Liver (tissue), 7 donors: ENCODE measurements at regions not wholly inside any gene's neighbourhood (a gene's known extent, or its start where the extent isn't known, plus 50 kb on each side); places are given as distances from the start of the nearest gene placed in this dataset.

Experiments used
- DNase-seq: peaks from one replicate; pipeline ENCODE4 v3.0.0-alpha.2; 2017; ENCODE audit warnings: low spot score
- H3K27ac ChIP-seq, 2 donors: one replicate each; pipeline ENCODE4 v1.7.0; 2013; ENCODE audit warnings: inconsistent platforms in 2 of 2, low read length in 2 of 2, control low read depth in 1 of 2, low read depth in 1 of 2, mild to moderate bottlenecking in 1 of 2
- H3K27me3 ChIP-seq, 4 donors: one replicate each; pipeline versions ENCODE4 v1.6.1 to v1.7.0; 2013; ENCODE audit warnings: low read length in 3 of 4, inconsistent platforms in 1 of 4, mild to moderate bottlenecking in 1 of 4, moderate library complexity in 1 of 4; ENCODE audit not compliant: control insufficient read depth in 4 of 4, insufficient read depth in 4 of 4
- H3K36me3 ChIP-seq, 4 donors: one replicate each; pipeline versions ENCODE4 v1.6.1 to v1.7.0; 2013; ENCODE audit warnings: low read length in 3 of 4, mild to moderate bottlenecking in 3 of 4, low read depth in 1 of 4, moderate library complexity in 1 of 4; ENCODE audit not compliant: control insufficient read depth in 4 of 4, insufficient read depth in 3 of 4
- H3K4me1 ChIP-seq, 4 donors: one replicate each; pipeline versions ENCODE4 v1.6.1 to v1.7.0; 2013; ENCODE audit warnings: low read length in 3 of 4, mild to moderate bottlenecking in 3 of 4, moderate library complexity in 1 of 4; ENCODE audit not compliant: control insufficient read depth in 4 of 4, insufficient read depth in 4 of 4
- H3K4me3 ChIP-seq, 3 donors: one replicate each; pipeline versions ENCODE4 v1.6.1 to v1.7.0; 2013; ENCODE audit warnings: low read length in 3 of 3, control low read depth in 1 of 3, low read depth in 1 of 3, mild to moderate bottlenecking in 1 of 3
- H3K9ac ChIP-seq, 2 donors: one replicate each; pipeline ENCODE4 v1.7.0; 2013; ENCODE audit warnings: low read length in 2 of 2, mild to moderate bottlenecking in 2 of 2, moderate library complexity in 2 of 2, control low read depth in 1 of 2, low read depth in 1 of 2
- H3K9me3 ChIP-seq, 4 donors: one replicate each; pipeline versions ENCODE4 v1.6.1 to v1.7.0; 2013; ENCODE audit warnings: low read length in 3 of 4; ENCODE audit not compliant: control insufficient read depth in 4 of 4
- EGR1 ChIP-seq, 2 donors: IDR thresholded peaks; 2 replicates each; pipeline ENCODE4 v1.6.1; 2016 to 2018; ENCODE audit warnings: antibody characterized with exemption in 2 of 2, low read depth in 2 of 2
- FOXA1 ChIP-seq: IDR thresholded peaks from 2 replicates; pipeline ENCODE4 v1.6.1; 2016; ENCODE audit warnings: antibody characterized with exemption
- FOXA2 ChIP-seq: IDR thresholded peaks from 2 replicates; pipeline ENCODE4 v1.6.1; 2016; ENCODE audit warnings: antibody characterized with exemption
- GABPA ChIP-seq, 2 donors: IDR thresholded peaks in 1 of 2; conservative IDR thresholded peaks in 1 of 2; 2 replicates each; pipeline ENCODE4 v1.6.1; 2016; ENCODE audit warnings: antibody characterized with exemption in 2 of 2, mild to moderate bottlenecking in 1 of 2, moderate library complexity in 1 of 2
- HNF4A ChIP-seq, 2 donors: conservative IDR thresholded peaks; 2 replicates each; pipeline ENCODE4 v1.6.1; 2016; ENCODE audit warnings: antibody characterized with exemption in 2 of 2, mild to moderate bottlenecking in 2 of 2
- HNF4G ChIP-seq: IDR thresholded peaks from 2 replicates; pipeline ENCODE4 v1.6.1; 2016; ENCODE audit warnings: antibody characterized with exemption
- NR2F2 ChIP-seq: IDR thresholded peaks from 2 replicates; pipeline ENCODE4 v1.6.1; 2016; ENCODE audit warnings: antibody characterized with exemption
- RAD21 ChIP-seq, 2 donors: IDR thresholded peaks; 2 replicates each; pipeline ENCODE4 v1.6.1; 2016; ENCODE audit warnings: antibody characterized with exemption in 2 of 2, mild to moderate bottlenecking in 2 of 2
- REST ChIP-seq: IDR thresholded peaks from 2 replicates; pipeline ENCODE4 v1.6.1; 2016; ENCODE audit warnings: antibody characterized with exemption, mild to moderate bottlenecking
- SP1 ChIP-seq: IDR thresholded peaks from 2 replicates; pipeline ENCODE4 v1.6.1; 2018; ENCODE audit warnings: antibody characterized with exemption, mild to moderate bottlenecking
- TAF1 ChIP-seq: conservative IDR thresholded peaks from 2 replicates; pipeline ENCODE4 v1.6.1; 2016; ENCODE audit warnings: antibody characterized with exemption, mild to moderate bottlenecking
- YY1 ChIP-seq: IDR thresholded peaks from 2 replicates; pipeline ENCODE4 v1.6.1; 2016; ENCODE audit warnings: antibody characterized with exemption, mild to moderate bottlenecking
- ZBTB33 ChIP-seq: IDR thresholded peaks from 2 replicates; pipeline ENCODE4 v1.6.1; 2016; ENCODE audit warnings: antibody characterized with exemption
- WGBS: extraction: QIAGEN DNeasy Blood & Tissue Kit; methylation state at CpG from one replicate; pipeline ENCODE4 v1.1.7; 2013; 5-methylcytosine and 5-hydroxymethylcytosine counted together
- donor health status: healthy.
- donor health status: healthy.
- donor health status: healthy.
- donor health status: healthy.

GRCh38 chr11:43071338-43071737, 240.5 kb upstream of the API5 start:
- Histone ChIP-seq H3K9ac (no peak overlapping the region), H3K9me3 (peaks cover 0 to 11% (median under 1%) of the 10 kb centered on the region in 4 donors), H3K4me3 (no peak overlapping the region), H3K4me1 (no peaks in the 10 kb centered on the region), H3K36me3 (no peaks in the 10 kb centered on the region), H3K27me3 (no peaks in the 10 kb centered on the region), H3K27ac (no peak overlapping the region)
- TF ChIP-seq FOXA1 (no peak), HNF4G (no peak), REST (no peak), RAD21 (IDR thresholded peaks at IDR 0.05) (no peak), EGR1 (IDR thresholded peaks at IDR 0.05; ENCODE audit: low read depth in 2 of 2) (no peak), SP1 (no peak), FOXA2 (no peak), ZBTB33 (no peak), GABPA (IDR thresholded peaks at IDR 0.05 in 1 of 2, conservative IDR thresholded peaks at IDR 0.05 in 1 of 2) (no peak), TAF1 (no peak)
- no peak for DNase-seq
- WGBS = 59% methylated on average over 1 of the region's 1 CpG

- Histone ChIP-seq H3K27me3 (no peaks in the 10 kb centered on the region), H3K36me3 (no peaks in the 10 kb centered on the region), H3K4me3 (no peak overlapping the region), H3K9me3 (peaks cover 0 to 11% (median under 1%) of the 10 kb centered on the region in 4 donors), H3K27ac (no peak overlapping the region), H3K9ac (no peak overlapping the region), H3K4me1 (no peaks in the 10 kb centered on the region)
- WGBS = 45% methylated on average over 3 of the region's 3 CpGs
- no peak for DNase-seq
- no peak for TF ChIP-seq RAD21 (IDR thresholded peaks at IDR 0.05)
- no peak for TF ChIP-seq TAF1
- no peak for TF ChIP-seq SP1
- TF ChIP-seq EGR1 (IDR thresholded peaks at IDR 0.05; ENCODE audit: low read depth in 2 of 2) = no peak
These were observed 239.7 kb upstream of the API5 start for GRCh38 chr11:43072096-43072495.

GRCh38 chr11:43072911-43073310, 238.9 kb upstream of the API5 start:
- H3K4me3 ChIP-seq = no peak overlapping the region
- DNase-seq = no peak
- no peaks in the 10 kb centered on the region for H3K27me3 ChIP-seq
- TF ChIP-seq FOXA1 = no peak
- no peak for TF ChIP-seq YY1
- no peak for TF ChIP-seq TAF1
- TF ChIP-seq SP1 = no peak
- no peak for TF ChIP-seq HNF4A (conservative IDR thresholded peaks at IDR 0.05)
- TF ChIP-seq EGR1 (IDR thresholded peaks at IDR 0.05; ENCODE audit: low read depth in 2 of 2) = no peak
- TF ChIP-seq NR2F2 = no peak
- no peak for TF ChIP-seq ZBTB33
- no peak for TF ChIP-seq GABPA (IDR thresholded peaks at IDR 0.05 in 1 of 2, conservative IDR thresholded peaks at IDR 0.05 in 1 of 2)
- peaks cover 0 to 11% (median under 1%) of the 10 kb centered on the region in 4 donors for H3K9me3 ChIP-seq
- no peaks in the 10 kb centered on the region for H3K36me3 ChIP-seq
- H3K27ac ChIP-seq = no peak overlapping the region
- H3K9ac ChIP-seq = no peak overlapping the region
- WGBS = 42% methylated on average over 4 of the region's 4 CpGs
- H3K4me1 ChIP-seq = no peaks in the 10 kb centered on the region
